IPS DF 4.7 (cell line): ENCODE measurements at regions not wholly inside any gene's neighbourhood (a gene's known extent, or its start where the extent isn't known, plus 50 kb on each side); places are given as distances from the start of the nearest gene placed in this dataset.
"Not testable (repeated sequence)": the region's sequence is repeated elsewhere in the genome, so short reads cannot be mapped to it uniquely, and the experiment has no call there.

ENCODE experiments used
- DNase-seq: peaks from one replicate; pipeline ENCODE4 v3.0.0-alpha.2; 2013; ENCODE audit warnings: low spot score; ENCODE audit errors: extremely low read depth

DNA sequence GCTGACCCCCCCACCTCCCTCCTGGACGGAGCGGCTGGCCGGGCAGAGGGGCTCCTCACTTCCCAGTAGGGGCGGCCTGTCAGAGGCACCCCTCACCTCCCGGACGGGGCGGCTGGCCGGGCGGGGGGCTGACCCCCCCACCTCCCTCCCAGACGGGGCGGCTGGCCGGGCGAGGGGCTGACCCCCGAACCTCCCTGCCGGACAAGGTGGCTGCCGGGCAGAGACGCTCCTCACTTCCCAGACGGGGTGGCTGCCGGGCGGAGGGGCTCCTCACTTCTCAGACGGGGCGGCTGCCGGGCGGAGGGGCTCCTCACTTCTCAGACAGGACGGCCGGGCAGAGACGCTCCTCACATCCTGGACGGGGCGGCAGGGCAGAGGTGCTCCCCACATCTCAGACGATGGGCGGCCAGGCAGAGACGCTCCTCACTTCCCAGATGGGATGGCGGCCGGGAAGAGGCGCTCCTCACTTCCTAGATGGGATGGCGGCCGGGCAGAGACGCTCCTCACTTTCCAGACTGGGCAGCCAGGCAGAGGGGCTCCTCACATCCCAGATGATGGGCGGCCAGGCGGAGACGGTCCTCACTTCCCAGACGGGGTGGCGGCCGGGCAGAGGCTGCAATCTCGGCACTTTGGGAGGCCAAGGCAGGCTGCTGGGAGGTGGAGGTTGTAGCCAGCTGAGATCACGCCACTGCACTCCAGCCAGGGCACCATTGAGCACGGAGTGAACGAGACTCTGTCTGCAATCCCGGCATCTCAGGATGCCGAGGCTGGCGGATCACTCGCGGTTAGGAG lies 66.2 kb upstream of the PAPPA2 start:
- DNase-seq = not testable (repeated sequence)

DNA sequence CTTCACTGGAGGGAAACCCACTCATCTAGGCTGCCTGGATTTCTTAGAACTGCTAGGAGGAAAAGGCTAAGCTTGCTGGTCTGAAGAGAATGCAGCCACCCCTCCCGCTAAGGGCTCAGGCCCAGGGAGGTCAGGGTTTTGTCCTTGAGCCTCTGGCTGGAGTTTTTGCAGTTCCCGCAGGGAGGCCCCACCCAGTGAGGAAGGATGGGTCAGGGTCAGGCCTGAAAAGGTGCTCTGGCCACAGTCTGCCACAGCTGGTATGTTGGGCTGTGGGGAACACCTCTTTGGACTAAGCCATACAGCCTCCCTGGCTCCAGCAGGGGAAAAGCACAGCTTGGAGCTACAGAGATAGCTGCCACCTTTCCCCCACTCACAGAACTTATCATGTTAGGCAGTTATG lies 71.4 kb upstream of the PAPPA2 start:
- no peak for DNase-seq

DNA sequence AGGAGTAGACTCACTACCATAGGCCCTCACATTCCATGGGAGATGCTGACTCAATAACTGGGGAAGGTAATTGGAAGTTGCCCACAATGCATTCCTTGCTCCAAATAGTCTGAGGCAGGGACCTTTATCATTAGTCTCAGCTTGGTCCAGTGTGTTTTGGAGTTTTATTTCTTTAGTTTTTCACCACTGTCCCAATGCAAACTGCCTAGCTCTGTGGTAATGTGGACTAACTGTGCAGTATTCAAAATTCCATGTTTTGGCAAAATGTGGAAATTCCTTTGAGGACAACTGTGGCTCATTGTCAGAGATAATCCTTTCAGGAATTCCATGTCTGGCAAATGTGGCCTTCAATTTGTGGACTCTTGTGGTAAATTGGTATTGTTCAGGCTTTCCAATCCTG lies 78.1 kb upstream of the PAPPA2 start:
- DNase-seq = no peak

DNA sequence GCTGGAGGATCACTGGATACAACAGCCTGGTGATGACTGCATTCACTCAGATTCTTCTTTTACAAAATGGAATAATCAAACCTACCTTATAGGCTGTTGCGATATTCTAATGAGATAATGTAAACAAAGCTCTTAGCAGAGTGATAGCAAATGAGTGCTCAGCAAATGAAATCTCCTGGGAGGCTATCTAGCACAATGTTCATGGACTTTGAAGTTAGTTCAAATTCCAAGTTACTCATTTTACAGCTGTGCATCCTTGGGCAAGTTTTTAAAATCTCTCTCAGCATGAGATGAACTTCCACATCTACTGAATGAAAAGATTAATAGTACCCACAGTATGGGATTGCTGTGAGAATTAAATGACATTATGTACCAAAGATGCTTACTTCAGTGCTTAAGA lies 80.8 kb upstream of the PAPPA2 start:
- no peak for DNase-seq

DNA sequence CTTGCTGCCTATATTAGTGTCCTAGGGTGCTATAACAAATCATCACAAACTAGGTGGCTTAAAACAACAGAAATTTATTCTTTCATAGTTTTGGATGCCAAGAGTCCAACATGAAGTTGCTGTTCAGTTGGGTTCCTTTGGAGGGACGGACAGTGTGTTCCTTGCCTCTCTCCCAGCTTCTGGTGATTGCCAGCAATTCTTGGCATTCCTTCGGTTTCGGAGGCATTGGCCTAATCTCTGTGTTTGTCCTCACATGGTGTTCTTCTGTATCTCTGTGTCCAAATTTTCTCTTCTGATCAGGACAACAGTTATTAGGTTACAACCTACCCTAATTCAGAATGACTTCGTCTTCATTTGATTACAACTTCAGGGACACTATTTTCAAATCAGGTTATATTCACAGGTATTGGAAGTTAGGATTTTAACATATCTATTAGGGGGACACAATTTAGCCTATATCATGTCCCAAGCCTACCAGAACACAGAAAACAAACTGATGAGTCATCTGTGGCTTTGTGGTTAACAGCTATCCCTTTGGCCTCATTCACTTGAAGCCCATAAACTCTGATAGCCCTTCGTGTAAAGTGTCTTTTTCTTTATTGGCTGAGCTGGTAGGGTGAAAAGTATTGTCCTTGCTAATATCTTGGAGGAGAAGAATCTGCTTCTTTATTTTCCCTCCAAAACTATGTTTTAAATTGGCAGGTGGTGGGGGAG lies 83.2 kb upstream of the PAPPA2 start:
- DNase-seq = no peak

DNA sequence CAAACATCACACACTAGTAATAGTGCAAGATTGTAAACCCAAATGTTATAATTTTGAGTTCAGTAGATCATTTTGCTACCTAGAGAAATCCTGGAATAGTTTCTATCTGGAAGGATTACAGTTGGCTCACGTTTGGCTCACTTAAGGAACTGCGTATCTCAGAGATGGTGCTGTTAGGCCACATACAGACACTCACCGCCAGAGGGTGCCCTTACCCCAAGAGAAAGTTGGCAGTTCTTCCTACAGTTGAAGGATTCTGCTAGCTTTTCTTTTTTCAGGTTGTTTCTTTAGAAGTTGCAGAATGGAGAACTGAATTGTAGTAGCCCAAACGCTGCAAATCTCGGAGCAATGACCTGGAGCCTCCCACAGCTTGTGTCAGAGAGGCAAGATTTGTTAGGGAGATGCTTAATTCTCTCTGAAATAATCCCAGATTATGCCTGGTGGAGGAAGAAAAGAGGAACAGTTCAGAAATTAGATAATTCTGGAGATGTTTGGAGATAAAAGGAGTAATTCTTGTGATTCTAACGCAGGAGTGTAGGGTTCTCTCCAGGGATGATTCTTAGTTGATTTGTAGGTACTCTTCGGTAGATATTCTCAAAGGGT lies 87.9 kb upstream of the PAPPA2 start:
- peak; percentile 72 for DNase-seq

DNA sequence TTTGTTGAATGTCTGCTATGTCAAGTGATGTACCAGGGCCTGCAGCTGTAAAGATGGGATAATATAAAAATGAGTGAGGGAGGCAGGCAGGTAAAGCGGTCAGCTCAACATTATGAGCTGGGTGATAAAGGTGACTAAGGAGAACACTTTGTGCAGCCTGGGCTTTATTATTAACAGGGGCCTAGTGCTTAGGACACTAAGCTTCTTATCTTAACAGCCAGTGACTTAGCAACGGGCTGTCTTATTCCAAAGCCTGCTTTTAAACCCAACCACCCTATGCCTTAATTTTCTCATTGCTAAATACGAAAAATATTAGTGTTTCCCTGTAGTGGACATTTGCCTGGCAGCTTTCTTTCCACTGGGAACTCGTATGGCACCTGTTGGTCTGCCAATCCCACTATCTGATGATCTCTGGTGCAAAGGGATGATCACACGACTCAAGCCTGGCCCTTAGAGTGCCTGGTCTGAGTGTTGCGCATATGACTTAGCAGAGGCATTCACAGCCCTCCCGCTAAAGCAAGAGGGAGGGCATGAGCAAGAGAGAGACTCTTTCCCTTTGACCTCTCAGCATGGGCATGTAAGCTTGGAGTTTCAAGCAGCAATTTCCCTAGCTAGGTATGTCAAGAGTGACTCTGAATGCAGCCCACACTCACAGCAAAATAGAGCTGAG lies 98.6 kb upstream of the PAPPA2 start:
- no peak for DNase-seq

DNA sequence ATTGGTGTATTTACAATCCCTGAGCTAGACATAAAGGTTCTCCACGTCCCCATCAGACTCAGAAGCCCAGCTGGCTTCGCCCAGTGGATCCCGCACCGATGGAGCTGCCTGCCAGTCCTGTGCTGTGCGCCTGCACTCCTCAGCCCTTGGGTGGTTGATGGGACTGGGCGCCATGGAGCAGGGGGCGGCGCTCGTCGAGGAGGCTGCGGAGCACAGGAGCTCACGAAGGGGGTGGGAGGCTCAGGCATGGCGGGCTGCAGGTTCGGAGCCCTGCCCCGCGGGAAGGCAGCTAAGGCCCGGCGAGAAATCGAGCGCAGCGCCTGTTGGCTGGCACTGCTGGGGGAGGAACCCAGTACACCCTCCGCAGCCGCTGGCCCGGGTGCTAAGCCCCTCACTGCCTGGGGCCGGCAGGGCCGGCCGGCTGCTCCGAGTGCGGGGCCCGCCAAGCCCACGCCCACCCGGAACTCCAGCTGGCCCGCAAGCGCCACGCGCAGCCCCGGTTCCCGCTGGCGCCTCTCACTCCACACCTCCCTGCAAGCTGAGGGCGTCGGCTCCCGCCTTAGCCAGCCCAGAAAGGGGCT lies 113.8 kb upstream of the PAPPA2 start:
- not testable (repeated sequence) for DNase-seq

DNA sequence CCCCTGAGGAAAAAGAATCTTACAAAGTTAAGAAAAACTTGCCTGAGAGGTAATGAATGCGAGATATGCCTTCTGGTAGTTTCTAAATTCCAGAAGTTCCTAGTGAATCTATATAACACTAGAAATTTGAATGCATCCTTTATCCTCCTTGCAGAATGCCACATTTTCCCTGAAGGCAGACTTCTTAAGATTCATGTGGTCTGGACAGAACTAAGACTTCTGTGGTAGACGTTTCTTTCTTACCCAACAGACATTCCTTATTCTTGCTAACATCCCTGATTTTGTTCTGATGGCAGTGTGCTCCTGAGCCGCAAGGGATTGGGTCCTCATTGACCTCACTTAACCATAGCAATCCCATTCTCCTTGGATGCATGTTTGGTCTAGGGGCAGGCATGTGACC lies 121.3 kb upstream of the PAPPA2 start:
- no peak for DNase-seq

DNA sequence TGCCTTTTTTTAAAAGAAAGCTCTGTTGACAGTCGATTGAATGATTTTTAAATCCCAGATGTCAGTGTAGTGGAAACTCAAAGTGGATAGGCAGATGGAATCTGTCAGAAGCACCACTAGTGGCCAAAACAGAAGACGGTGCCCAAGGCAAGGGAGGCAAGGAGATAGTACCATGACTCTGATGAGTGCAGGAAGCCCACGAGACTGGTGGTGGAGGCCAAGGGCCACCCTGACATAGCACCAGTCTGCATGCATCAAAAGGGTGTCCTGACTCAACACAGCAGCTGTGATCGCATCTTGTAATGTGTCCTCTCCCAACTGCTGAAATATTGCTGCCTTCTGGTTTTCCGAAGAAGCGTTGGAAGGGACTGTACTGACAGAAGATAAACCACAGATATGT lies 124.1 kb upstream of the PAPPA2 start:
- DNase-seq = no peak

DNA sequence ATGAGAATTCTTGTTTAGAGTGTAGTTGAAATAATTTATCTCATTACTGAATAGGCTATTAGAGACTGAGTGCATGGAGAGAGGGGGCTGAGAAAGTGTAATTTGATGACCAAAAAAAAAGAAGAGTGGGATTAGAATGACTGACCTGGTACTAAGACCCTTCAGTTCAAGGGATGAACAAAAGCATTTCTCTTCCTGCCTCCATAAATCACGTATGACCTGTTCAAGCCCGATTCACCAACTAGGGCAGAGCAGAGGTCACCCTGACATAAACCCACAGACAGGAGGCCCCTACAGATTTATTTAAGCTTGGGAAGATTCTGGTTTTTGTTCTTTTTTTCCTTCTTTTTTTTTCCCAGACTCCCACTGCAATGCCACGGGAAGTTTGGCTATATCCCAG lies 123.7 kb upstream of the COP1 start:
- no peak for DNase-seq

DNA sequence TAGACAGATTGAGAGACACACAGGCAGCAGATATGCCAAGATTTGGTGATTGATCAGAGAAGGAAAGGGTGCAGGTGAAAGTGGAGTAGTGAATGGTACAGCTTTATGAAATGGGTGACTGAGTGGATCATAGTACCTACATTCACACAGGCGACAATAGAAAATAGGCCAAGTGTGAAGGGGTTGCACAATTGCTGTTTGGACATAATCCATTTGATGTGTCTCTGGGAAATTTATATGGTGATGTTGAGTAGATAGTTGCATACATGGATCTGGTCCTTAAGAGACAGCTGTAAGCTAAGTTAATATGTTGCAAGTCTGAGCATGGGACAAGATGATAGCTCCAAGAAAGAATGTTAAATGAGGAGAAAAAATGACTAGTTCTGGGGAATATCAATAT lies 118.6 kb upstream of the COP1 start:
- DNase-seq = no peak

DNA sequence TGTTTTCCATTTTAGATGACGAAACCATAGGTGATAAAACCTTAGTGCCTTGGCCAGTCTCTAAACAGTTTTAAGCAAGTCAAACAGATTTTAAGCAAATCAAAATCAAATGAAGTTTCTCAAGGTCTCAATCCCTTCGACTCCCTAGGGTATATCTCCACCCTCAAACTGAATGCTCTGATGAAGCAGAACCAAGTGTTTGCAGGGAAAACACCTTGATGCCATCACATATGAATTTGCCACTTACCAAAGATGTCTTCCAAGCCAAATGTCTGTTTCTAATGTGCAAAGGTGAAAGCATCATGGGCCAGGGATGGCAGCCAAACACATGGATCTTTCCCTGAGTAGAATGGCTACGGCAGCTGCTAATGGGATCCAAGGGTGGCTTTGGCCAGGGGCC lies 116.4 kb upstream of the COP1 start:
- no peak for DNase-seq

DNA sequence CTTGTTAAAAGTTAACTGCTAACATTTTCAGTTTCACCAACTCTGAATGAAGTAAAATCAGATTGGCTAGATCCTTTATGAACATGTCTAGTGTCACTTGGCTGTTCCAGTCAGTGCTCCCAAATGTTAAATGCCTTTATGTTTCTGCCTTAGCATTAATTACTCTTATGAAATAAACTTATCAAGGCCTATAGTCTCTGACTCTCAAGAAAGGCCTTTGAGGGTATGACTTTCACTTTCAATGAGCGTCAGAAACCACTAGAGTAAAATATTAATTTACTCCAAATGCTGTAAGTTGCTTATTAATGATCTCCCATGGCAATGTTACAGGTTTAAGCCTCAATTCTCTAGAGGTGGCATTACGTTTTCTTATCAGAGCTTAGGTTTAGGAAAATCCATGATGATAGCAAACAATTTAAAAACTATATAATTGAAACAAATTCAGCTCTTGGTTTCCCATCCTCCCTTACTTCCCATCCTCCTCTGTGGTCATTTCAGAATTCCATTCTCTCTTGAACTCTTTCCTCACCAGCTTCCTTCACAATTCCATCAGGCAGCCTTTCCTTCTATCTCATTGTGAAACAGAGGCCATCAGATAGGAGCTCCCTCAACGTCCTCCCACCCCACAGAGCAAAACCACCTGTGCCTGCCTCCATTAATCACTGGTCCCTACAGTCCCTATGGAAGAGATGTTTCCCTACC lies 108.6 kb upstream of the COP1 start:
- no peak for DNase-seq

DNA sequence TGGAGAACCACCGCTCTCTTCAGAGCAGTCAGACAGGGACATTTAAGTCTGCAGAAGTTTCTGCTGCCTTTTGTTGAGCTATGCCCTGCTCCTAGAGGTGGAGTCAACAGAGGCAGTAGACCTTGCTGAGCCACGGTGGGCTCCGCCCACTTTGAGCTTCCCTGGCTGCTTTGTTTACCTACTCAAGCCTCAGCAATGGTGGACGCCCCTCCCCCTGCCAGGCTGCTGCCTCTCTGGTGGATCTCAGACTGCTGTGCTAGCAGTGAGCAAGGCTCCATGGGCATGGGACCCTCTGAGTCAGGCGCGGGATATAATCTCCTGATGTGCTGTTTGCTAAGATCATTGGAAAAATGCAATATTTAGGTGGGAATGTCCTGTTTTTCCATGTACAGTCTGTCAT lies 89.5 kb upstream of the COP1 start:
- not testable (repeated sequence) for DNase-seq

DNA sequence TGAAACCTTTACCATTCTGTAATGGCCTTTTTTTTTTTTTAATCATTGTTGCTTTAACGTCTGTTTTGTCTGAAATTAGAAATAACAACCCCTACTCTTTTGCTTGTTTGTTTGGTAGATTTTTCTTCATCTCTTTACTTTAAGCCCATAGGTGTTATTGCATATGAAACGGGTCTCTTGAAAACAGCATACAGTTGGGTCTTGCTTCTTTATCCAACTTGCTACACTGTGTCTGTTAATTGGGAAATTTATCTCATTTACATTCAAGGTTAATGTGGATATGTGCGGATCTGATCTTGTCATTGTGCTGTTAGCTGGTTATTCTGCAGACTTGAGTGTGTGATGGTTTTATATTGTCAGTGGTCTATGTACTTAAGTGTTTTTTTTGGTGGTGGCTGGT lies 78.9 kb upstream of the COP1 start:
- no peak for DNase-seq

DNA sequence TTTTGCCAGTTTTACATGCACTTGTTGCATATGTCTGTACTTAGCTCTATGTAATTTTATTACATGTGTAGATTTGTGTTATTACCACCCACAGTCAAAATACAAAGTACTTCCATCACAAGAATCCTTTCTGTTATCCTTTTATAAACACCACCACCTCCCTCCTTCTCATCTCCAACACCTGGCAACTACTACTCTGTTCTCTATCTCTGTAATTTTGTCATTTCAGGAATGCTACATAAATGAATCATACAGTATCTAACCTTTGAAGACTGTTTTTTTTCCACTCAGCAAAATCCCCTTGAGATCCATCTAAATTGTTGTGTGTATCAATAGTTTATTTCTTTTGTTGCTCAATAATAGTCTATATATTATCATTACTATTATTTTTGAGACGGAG lies 64.5 kb upstream of the COP1 start:
- DNase-seq = no peak
